Effector memory CD4-positive, alpha-beta T cell (primary cell): ENCODE measurements at regions not wholly inside any gene's neighbourhood (a gene's known extent, or its start where the extent isn't known, plus 50 kb on each side); places are given as distances from the start of the nearest gene placed in this dataset.

Experiments used
- DNase-seq, 3 donors: peaks; one replicate each; pipeline ENCODE4 v3.0.0-alpha.2; 2020
- H3K27ac ChIP-seq: 2 replicates; pipeline ENCODE4 v1.7.0; 2013; ENCODE audit warnings: mild to moderate bottlenecking, low read length, moderate library complexity; ENCODE audit not compliant: insufficient read depth, poor library complexity, severe bottlenecking
- H3K27me3 ChIP-seq: replicated peaks from 2 replicates; pipeline ENCODE4 v1.7.0; 2013; ENCODE audit warnings: mild to moderate bottlenecking, low read length; ENCODE audit not compliant: insufficient read depth, control insufficient read depth, poor library complexity, severe bottlenecking
- H3K36me3 ChIP-seq: 2 replicates; pipeline ENCODE4 v1.7.0; 2013; ENCODE audit warnings: mild to moderate bottlenecking, low read length, moderate library complexity; ENCODE audit not compliant: control insufficient read depth, insufficient read depth
- H3K4me1 ChIP-seq: 2 replicates; pipeline ENCODE4 v1.7.0; 2013; ENCODE audit warnings: low read length, mild to moderate bottlenecking; ENCODE audit not compliant: control insufficient read depth, insufficient read depth, poor library complexity, severe bottlenecking
- H3K4me3 ChIP-seq: 2 replicates; pipeline ENCODE4 v1.7.0; 2013; ENCODE audit warnings: low read length, low read depth, mild to moderate bottlenecking; ENCODE audit not compliant: insufficient read depth, poor library complexity, severe bottlenecking
- H3K9me3 ChIP-seq: 2 replicates; pipeline ENCODE4 v1.7.0; 2013; ENCODE audit warnings: mild to moderate bottlenecking, low read length, moderate library complexity; ENCODE audit not compliant: control insufficient read depth

DNA sequence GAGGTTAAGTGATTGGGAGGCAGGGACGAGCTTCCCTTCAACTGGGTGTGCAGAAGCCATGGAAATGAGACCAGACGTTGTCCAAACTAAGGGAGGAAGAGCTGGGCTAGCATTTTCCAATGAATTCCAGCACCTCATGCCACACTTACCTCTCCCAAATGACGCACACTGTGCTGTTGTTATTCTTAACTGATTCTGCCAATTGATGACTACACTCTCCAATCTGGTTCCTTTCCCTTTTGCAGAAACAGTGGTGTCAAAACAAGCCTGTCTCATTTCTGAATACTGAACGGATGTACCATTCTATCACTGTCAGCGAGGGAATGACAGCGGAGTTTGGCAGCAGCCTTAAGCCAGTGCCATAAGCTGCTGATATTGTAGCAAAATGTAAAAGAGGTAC lies 380.5 kb upstream of the HNRNPA3 start:
- Histone ChIP-seq H3K27me3 (peaks cover 3% of the 10 kb centered on the region), H3K27ac (no peak overlapping the region), H3K9me3 (no peaks in the 10 kb centered on the region), H3K4me1 (no peaks in the 10 kb centered on the region), H3K4me3 (no peak overlapping the region), H3K36me3 (no peaks in the 10 kb centered on the region)
- DNase-seq, result no peak

DNA sequence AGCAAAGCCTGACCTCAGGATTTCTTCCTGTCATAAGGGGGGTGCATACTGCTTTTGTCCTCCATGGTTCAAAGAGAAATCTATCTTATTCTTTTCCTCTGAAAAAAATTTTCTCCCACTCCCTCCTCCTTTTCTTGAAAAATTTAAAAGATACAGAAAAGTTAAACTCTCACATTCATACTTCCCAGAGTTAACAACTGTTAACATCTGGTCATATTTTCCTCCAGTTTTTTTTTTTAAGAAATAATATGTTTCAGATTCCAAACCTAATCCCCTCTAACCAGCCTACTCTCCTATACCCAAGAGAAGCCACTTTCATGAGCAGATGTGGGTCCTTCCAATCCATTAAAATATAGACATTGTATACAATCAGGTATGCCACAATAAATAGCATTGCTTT lies 378.9 kb upstream of the HNRNPA3 start:
- Histone ChIP-seq H3K27ac (no peak overlapping the region), H3K27me3 (peaks cover 3% of the 10 kb centered on the region), H3K4me1 (no peaks in the 10 kb centered on the region), H3K36me3 (no peaks in the 10 kb centered on the region), H3K4me3 (no peak overlapping the region), H3K9me3 (no peaks in the 10 kb centered on the region)
- no peak for DNase-seq

DNA sequence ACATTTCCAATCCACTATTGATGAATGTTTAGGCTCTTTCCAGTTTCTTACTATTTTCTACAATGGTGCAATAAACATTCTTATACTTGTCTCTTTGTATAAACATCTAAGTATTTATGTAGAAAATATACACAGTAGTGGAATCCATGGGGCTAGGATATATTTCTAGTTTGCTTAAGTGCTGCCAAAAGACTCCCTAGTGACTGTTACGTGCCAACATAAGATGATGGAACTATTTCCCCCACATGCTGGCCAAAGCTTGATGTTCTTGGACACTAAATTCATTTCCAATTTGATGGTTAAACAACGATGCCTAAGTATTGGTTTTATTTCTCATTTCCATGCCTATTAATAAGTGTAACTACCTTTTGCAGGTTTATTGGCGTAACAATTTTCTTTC lies 378.4 kb upstream of the HNRNPA3 start:
- Histone ChIP-seq H3K4me3 (no peak overlapping the region), H3K27me3 (peaks cover 3% of the 10 kb centered on the region), H3K36me3 (no peaks in the 10 kb centered on the region), H3K4me1 (no peaks in the 10 kb centered on the region), H3K27ac (no peak overlapping the region), H3K9me3 (no peaks in the 10 kb centered on the region)
- DNase-seq, result no peak

DNA sequence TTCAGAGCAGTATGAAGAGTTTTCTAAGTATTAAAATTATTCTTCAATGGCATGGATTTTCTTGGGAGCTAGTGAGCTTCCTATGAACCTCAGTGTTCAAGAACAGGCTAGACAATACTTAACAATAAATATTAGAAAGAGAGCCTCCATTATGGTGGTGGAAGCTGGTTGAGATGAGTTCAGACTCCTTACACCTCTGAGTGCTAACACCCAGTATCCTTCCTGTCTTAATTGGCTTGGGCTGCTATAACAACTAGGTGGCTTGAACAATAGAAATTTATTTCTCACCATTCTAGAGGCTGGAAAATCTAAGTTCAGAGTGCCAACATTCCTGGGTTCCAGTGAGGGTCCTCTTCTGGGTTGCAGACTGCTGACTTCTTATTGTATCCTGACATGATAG lies 369.4 kb upstream of the HNRNPA3 start:
- DNase-seq, result no peak
- Histone ChIP-seq H3K36me3 (no peaks in the 10 kb centered on the region), H3K27me3 (no peaks in the 10 kb centered on the region), H3K4me1 (no peaks in the 10 kb centered on the region), H3K4me3 (no peak overlapping the region), H3K9me3 (no peaks in the 10 kb centered on the region), H3K27ac (no peak overlapping the region)

DNA sequence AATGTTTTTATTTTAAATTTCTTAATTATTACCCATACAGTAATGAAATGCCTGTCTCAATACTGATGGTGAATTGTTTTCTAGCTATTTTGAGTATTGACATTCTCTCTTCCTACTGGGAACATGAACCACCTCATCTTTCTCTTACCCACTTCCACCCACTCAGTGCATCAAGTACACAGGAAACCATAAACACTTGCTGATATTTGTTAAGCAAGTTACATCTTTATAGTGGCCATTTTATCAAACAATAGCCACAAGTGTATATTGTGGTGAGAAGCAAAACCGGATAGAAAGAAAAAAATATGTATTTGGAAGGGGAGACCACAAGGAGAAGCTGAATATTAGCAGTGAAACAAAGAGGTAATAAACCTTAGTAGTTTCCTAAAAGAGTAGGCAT lies 368.1 kb upstream of the HNRNPA3 start:
- Histone ChIP-seq H3K4me1 (no peaks in the 10 kb centered on the region), H3K27me3 (no peaks in the 10 kb centered on the region), H3K4me3 (no peak overlapping the region), H3K36me3 (no peaks in the 10 kb centered on the region), H3K27ac (no peak overlapping the region), H3K9me3 (no peaks in the 10 kb centered on the region)
- no peak for DNase-seq

DNA sequence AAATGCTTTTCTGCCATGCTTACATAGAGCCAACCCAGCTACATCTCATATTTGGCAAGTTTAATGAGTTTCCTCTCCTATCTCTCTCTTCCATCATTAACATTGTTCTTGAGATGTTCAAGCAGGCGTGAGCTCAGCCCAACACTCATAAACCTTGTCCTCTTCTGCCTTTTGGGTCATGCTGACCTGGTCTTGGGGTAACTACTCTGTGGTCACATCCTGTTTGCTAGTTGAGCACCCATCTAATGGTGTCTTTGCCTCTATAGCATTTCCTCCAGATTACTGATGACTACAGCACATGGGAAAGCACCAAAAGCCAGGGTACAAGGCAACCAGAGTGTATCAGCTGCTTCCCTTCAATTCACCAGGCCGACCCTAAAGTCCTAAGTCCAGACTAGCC lies 366.9 kb upstream of the HNRNPA3 start:
- H3K9me3 ChIP-seq, result no peaks in the 10 kb centered on the region
- no peaks in the 10 kb centered on the region for H3K4me1 ChIP-seq
- no peaks in the 10 kb centered on the region for H3K36me3 ChIP-seq
- DNase-seq, result no peak
- H3K27me3 ChIP-seq, result no peaks in the 10 kb centered on the region
- no peak overlapping the region for H3K27ac ChIP-seq
- no peak overlapping the region for H3K4me3 ChIP-seq

DNA sequence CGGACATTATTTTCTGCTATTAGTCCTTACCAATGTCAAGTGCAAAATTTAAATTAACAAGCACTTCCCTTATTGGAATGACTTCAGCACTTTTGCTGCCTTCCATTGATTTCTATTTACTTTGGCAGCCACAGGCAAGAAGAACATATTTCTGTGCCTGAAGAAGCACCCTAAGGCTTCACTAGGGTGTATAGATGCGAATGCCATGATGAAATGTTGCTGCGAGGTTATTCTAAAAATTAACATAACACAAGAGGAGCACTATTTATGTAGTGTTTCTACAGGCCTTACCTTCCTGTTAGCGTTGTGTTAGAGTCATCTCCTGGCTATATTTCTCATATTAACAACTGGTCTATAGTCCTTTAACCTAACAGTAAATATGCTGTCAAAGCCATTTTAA lies 365.0 kb upstream of the HNRNPA3 start:
- Histone ChIP-seq H3K4me3 (no peak overlapping the region), H3K27ac (no peak overlapping the region), H3K9me3 (no peaks in the 10 kb centered on the region), H3K27me3 (no peaks in the 10 kb centered on the region), H3K4me1 (no peaks in the 10 kb centered on the region), H3K36me3 (no peaks in the 10 kb centered on the region)
- DNase-seq, result no peak

DNA sequence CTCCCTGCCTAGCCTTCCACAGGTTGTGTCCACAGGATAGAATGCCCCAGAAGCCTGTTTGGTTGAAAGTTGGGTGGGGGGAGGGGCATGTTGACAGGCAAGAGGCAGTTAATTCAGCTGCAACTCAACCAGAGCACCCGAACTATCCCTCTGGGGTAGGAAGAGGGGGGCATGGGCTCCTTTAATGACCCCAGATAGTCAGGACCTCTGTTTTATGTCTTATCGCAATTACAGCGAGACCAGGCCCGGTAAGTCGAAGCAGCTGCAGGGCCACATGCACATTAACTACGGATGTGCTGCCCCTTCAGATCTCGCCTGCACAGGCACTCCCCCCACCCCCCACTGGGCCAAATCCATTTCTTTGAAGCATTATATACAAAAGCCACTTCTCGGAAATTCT lies 363.8 kb upstream of the HNRNPA3 start:
- Histone ChIP-seq H3K36me3 (no peaks in the 10 kb centered on the region), H3K27ac (no peak overlapping the region), H3K4me3 (no peak overlapping the region), H3K4me1 (no peaks in the 10 kb centered on the region), H3K27me3 (no peaks in the 10 kb centered on the region), H3K9me3 (no peaks in the 10 kb centered on the region)
- DNase-seq, result no peak

DNA sequence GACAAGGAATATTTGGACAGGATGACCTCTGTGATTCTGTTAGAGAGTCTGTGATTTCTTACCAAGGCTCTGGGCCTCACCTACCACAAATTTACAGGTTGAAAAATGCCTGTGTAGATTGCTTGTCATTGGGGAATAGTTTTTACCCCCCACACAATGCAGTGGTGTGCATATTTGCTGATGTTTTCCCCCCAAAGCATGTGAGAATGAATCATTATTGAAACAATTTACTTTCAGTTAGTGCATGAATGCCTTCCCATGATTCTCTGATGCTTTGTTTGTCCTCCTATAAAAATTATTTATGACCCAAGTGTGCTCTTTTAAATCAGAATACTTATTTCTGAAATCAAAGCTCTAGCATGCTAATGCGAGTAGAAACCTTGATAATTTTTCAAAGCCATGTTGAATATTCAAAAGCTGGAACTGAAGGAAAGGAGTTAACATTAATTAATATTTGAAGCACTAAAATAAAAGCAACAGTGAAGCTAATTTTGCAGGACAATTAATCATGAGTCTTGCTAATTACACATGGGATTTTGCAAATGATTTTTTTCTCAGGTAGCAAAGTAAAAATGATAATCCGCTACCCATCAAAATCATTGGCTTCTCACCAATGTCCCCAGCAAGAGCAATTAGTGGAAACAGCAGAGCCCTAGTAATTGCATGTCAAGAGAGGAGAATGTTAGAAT lies 361.2 kb upstream of the HNRNPA3 start:
- DNase-seq, result no peak
- no peaks in the 10 kb centered on the region for H3K9me3 ChIP-seq
- H3K4me3 ChIP-seq, result no peak overlapping the region
- H3K36me3 ChIP-seq, result no peaks in the 10 kb centered on the region
- H3K27ac ChIP-seq, result no peak overlapping the region
- no peaks in the 10 kb centered on the region for H3K27me3 ChIP-seq
- peaks cover 3% of the 10 kb centered on the region for H3K4me1 ChIP-seq

DNA sequence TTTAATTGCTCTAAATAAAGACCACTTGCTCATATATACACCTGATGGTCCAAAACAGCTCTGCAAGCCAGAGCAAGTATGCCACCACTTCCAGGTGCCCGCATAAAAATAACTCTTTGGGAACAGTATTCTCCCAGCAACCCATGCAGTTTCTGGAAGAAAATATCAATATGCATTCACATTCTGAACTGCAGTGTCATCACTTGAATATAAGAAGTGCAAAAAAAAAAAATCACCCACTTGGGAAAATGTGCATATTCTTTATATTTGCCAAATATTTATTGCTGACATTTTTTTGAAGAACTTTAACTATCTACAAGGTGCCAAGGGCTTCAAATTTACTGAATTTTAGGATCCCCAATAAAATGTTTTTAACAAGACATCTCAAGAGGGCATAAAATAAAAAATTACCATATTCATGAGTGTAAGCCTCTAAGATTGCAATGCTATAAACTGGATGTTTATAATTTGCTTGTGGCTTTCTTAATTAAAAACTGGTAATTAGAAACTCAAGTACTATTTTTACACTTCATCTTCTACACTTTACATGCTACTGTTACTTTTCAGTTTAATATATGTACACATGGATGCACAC lies 360.6 kb upstream of the HNRNPA3 start:
- Histone ChIP-seq H3K27ac (no peak overlapping the region), H3K27me3 (no peaks in the 10 kb centered on the region), H3K4me1 (peaks cover 3% of the 10 kb centered on the region), H3K4me3 (no peak overlapping the region), H3K9me3 (no peaks in the 10 kb centered on the region), H3K36me3 (no peaks in the 10 kb centered on the region)
- no peak for DNase-seq
